ENCODE measurements at regions not wholly inside any gene's neighbourhood (a gene's known extent, or its start where the extent isn't known, plus 50 kb on each side); places are given as distances from the start of the nearest gene placed in this dataset.

DNA sequence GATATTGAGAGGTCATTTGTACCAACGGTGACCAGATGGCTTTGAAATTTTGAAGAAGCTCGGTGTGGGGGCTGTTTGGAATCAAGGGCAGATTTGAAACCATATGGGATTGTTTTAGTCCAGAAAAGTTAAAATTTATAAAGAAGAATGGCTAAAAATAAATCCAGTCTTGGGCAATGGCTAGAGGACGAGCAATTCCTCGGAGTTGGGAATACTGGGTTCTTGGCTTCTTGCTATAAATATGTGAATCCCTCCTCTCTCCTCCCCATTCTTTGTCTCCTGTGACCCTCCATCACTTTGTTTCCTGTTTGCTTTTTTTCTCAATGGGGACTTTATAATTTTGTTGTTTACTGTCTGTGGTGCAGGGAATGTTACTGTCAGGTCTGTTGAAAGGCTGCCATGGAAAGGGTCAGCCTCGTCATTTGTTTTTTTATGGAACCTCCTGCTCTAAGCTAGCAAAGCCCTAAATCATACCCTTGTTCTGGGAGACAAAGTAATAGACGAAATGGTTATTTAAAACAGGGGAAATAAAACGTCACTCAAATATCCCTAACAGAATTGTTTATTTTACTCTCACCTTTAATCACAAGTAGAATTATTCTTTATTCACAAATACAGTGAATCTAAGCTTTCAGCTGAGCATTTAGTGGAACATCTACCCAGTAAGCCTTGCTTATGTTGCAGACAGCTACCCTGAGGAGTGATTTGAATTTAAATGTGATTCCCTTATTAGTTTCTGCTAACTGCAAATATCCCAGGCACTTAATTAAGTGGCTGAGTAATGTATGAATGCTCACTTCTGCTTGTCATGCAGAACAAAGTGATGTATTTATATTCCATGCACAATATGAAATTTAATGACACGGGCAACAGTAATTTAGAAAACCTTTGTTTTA is 273.1 kb upstream of the NOVA1 start:
- TF ChIP-seq, protein P1, sequence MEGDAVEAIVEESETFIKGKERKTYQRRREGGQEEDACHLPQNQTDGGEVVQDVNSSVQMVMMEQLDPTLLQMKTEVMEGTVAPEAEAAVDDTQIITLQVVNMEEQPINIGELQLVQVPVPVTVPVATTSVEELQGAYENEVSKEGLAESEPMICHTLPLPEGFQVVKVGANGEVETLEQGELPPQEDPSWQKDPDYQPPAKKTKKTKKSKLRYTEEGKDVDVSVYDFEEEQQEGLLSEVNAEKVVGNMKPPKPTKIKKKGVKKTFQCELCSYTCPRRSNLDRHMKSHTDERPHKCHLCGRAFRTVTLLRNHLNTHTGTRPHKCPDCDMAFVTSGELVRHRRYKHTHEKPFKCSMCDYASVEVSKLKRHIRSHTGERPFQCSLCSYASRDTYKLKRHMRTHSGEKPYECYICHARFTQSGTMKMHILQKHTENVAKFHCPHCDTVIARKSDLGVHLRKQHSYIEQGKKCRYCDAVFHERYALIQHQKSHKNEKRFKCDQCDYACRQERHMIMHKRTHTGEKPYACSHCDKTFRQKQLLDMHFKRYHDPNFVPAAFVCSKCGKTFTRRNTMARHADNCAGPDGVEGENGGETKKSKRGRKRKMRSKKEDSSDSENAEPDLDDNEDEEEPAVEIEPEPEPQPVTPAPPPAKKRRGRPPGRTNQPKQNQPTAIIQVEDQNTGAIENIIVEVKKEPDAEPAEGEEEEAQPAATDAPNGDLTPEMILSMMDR (IDR thresholded peaks at IDR 0.05; ENCODE audit: insufficient read depth, low read length, poor library complexity, severe bottlenecking), result no peak
- DNase-seq (ENCODE audit: low read depth), result no peak
- H3K4me3 ChIP-seq (ENCODE audit: low read depth, low read length), result no peak overlapping the region
- H3K36me3 ChIP-seq (ENCODE audit: control insufficient read depth, insufficient read depth, low read length), result no peaks in the 10 kb centered on the region
- H3K27me3 ChIP-seq (ENCODE audit: control insufficient read depth, insufficient read depth, low read length), result no peaks in the 10 kb centered on the region

DNA sequence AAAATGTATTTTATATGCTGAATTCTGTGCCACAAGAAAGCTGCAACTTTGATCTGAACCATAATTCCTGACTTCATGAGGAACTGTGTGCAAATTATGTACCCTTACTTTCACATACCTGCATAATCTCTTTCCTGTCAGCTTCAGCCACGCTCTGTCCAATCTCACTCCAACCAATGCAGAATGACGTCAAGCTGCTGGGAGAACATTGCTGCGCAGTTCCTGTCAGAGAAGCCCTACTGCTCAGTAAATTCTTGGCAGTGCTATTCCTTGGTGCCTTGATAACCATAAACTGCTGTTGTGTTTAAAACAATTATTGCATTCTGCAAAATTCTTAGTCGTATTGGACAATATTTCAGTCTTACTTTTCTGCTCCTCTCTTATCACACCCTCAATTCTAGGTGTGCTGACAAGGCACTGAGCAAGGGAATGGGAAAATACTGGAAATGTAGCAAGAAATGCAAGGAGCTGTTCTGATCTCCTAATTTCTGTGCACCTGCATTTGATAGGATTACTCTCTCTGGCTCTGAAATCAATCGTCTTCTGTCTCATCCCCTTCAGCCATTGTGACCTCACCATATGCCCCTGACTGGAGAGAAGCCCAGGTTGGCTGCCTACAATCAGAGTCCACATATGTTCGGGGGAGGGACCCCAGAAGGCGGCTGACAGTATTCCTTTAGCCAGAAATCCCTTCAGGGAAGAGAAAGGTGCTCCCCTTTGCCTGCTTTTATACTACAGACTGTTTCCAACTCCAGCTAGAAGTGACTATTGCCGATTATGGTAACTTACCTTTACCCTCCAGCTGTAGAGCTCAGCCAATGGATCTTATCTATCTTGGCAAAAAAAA is 274.9 kb upstream of the NOVA1 start:
- TF ChIP-seq, protein P1 (IDR thresholded peaks at IDR 0.05; ENCODE audit: insufficient read depth, low read length, poor library complexity, severe bottlenecking), result no peak
- Histone ChIP-seq H3K36me3 (ENCODE audit: control insufficient read depth, insufficient read depth, low read length) (no peaks in the 10 kb centered on the region), H3K4me3 (ENCODE audit: low read depth, low read length) (no peak overlapping the region), H3K27me3 (ENCODE audit: control insufficient read depth, insufficient read depth, low read length) (no peaks in the 10 kb centered on the region)
- no peak for DNase-seq (ENCODE audit: low read depth)

DNA sequence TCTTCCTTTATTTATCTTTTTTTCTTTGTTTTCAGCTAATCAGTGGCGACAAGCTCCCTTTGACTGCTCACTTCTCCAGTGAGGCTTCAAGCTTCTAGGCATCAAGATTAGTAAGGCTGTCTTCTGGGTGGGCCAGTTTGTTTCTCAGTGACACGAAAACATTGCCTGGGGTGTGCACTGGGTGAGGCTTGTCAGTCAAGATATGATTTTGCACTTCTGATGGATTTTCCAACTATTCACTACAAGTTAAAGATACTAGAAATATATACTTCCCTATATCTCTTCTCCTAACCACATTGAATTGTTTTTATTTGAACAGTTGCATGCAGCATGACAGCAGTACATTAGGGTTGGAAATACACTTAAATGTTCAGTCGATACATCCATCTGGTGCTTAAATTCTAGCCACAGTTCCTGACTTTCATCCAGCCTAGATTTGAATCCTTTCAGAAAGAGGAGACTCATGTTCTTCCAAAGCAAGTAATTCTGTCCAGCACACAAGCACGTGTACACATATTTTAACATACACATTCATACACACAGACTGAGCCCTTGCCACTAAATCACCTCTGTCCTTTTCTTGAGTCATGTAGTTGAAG is 275.6 kb upstream of the NOVA1 start:
- Histone ChIP-seq H3K36me3 (ENCODE audit: control insufficient read depth, insufficient read depth, low read length) (no peaks in the 10 kb centered on the region), H3K4me3 (ENCODE audit: low read depth, low read length) (no peak overlapping the region), H3K27me3 (ENCODE audit: control insufficient read depth, insufficient read depth, low read length) (no peaks in the 10 kb centered on the region)
- TF ChIP-seq, protein P1 (IDR thresholded peaks at IDR 0.05; ENCODE audit: insufficient read depth, low read length, poor library complexity, severe bottlenecking), result no peak
- DNase-seq (ENCODE audit: low read depth), result no peak

DNA sequence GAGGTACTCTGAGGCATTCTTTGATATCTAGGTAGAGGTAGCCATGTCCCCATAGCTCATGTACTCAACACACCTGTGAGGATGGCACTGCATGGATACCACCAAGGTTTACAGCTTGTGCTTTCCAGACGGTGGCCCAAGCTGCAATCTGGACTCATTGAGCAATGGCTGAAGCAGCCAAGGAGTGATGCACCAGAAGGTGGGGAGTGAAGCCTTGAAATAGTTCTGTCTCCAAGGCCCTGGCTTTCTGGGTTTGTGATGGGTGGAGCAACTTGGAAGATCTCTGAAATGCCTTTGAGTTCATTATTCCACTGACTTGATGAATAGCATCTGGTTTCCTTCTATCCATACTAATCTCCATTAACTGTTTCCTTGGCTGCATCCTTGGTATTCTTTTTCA is 290.0 kb upstream of the NOVA1 start:
- no peak for DNase-seq (ENCODE audit: low read depth)
- Histone ChIP-seq H3K36me3 (ENCODE audit: control insufficient read depth, insufficient read depth, low read length) (no peaks in the 10 kb centered on the region), H3K4me3 (ENCODE audit: low read depth, low read length) (no peak overlapping the region), H3K27me3 (ENCODE audit: control insufficient read depth, insufficient read depth, low read length) (no peaks in the 10 kb centered on the region)
- TF ChIP-seq, protein P1 (IDR thresholded peaks at IDR 0.05; ENCODE audit: insufficient read depth, low read length, poor library complexity, severe bottlenecking), result no peak

DNA sequence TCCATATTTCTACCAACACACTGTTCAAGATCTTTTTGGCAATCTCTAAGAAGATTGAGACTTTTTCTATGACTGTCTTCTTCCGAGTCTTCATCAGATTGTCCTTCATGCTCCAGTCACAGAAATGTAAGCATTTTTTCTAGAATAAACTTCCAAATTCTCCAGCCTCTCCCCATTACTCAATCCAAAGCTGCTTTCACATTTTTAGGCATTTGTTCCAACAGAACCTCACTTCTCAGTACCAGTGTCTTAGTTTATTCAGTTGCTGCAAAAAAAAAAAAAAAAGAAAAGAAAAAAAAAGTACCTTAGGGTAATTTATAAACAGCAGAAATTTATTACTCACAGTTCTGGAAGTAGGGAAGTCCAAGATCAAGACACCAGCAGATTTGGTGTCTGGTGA is 290.8 kb upstream of the NOVA1 start:
- TF ChIP-seq, protein P1 (IDR thresholded peaks at IDR 0.05; ENCODE audit: insufficient read depth, low read length, poor library complexity, severe bottlenecking), result no peak
- no peak for DNase-seq (ENCODE audit: low read depth)
- Histone ChIP-seq H3K36me3 (ENCODE audit: control insufficient read depth, insufficient read depth, low read length) (no peaks in the 10 kb centered on the region), H3K27me3 (ENCODE audit: control insufficient read depth, insufficient read depth, low read length) (no peaks in the 10 kb centered on the region), H3K4me3 (ENCODE audit: low read depth, low read length) (no peak overlapping the region)

Data from kidney epithelial cell (primary cell).